Activated CD4-positive, alpha-beta T cell treated with anti-CD3 and anti-CD28 coated beads, Interleukin-2, amount 50 U/mL, for 48 hours (primary cell): ENCODE measurements at regions not wholly inside any gene's neighbourhood (a gene's known extent, or its start where the extent isn't known, plus 50 kb on each side); places are given as distances from the start of the nearest gene placed in this dataset.
"Not testable (repeated sequence)": the region's sequence is repeated elsewhere in the genome, so short reads cannot be mapped to it uniquely, and the experiment has no call there.

Source experiments
- DNase-seq, 2 experiments: peaks; one replicate each; pipeline ENCODE4 v3.0.0-alpha.2; 2020

DNA sequence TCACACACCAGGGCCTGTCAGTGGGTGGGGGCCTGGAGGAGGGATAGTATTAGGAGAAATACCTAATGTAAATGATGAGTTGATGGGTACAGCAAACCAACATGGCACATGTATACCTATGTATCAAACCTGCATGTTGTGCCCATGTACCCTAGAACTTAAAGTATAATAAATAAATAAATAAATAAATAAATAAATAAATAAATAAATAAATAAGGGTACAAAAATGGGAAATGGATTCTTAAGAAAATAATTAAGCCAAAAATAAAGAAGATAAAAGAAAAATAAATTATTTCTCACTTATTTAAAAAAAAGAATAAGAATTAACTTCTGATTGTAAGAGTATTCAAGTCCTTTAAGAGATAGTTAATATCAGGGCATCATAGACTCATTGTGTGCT is 117.3 kb upstream of the API5 start:
- DNase-seq, result not testable (repeated sequence)

DNA sequence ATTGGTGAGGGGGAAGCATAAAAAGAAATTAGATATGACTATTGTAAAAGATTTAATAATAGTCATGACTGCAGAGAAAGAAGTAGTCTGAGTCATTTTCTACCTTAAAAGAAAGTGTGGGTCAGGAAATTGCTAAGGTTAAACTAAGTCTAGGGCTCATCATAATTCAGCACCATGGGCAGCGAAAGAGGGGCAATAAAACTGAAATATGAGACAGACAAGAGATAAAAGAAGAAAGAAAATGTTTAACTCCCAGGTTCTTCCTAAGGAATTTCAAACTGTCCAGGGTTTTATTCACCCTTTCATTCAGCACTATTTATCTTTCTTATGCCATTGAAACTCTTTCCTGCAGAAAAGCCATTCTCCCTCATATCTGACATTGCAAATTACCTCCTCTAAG is 114.4 kb upstream of the API5 start:
- no peak for DNase-seq

DNA sequence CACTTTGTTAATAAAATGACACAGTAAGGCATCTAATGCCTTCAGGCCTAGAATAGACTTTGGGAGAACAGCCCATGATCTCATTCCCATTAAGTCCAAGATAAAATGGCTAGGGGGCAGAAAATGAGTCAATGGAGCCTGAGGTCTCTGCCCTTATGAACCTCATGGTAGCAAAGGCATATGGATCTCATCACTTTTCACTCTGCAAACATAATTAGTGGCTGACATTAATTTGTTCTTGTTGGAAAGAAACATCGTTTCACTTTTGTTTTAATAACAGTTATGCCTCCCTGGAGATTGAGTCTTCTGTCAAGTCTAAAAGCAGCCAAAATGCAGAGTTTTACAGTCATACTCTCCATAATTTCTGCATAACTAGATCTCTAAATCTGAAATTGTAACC is 111.8 kb upstream of the API5 start:
- no peak for DNase-seq

- DNase-seq, result no peak
These were observed 99.5 kb upstream of the API5 start for GRCh38 chr11:43212279-43212678.

- DNase-seq, result no peak
These were observed 97.3 kb upstream of the API5 start for GRCh38 chr11:43214471-43214870.

GRCh38 chr11:43217849-43218248 is 93.9 kb upstream of the API5 start:
- no peak for DNase-seq

DNA sequence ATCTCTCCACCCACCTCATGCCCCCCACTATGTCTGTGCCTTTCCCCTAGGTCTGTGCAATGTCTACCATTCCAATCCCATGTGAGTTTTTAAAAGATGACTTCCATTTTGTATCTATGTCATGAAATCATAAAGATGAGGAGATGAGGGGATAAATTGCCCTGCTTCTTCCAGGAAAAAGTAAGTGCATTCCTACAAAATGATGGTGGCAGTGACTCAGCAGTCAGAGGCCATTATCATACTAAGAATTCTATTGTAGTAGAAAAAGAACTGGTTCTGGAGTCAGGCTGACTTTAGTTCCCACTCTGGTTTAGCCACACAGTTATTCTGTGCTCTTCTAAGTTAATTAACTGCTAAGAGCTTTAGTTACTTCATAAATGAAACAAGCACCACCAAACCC is 89.6 kb upstream of the API5 start:
- no peak for DNase-seq

- DNase-seq, result no peak
These were observed 88.8 kb upstream of the API5 start for GRCh38 chr11:43223026-43223425.

DNA sequence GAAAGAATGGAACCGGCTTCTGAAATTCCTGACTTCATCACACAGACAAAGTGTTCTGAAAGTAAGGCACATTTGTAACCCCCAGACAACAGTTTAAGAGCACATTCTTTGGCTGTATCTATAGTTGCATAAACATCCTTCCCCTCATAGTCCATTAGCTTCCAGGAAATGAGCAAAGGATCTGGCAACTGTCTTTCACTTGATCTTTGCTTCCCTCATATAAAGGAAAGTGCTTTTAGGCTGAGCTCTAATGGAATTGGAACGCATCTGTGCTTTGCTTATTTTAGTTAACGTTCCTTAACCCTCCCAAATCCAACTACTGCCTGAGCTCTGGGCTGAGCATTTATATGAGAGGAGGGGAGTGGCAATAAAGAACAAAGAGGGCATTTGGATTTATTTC is 76.9 kb upstream of the API5 start:
- no peak for DNase-seq

DNA sequence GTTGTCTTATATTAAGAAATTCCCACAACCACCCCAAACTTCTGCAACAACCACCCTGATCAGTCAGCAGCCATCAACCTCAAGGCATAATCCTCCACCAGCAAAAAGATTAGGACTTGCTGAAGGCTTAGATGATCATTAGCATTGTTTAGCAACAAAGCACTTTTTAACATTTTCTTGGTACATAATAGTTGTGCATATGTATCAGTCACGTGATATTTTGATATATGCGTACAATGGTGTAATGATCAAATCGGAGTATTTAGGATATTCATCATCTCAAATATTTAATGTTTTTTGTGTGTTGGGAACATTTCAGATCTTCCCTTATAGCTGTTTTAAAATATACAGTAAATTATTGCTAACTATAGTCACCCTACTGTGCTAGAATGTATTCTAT is 73.5 kb upstream of the API5 start:
- no peak for DNase-seq

GRCh38 chr11:43239791-43240190 is 72.0 kb upstream of the API5 start:
- no peak for DNase-seq

GRCh38 chr11:43242401-43242800 is 69.4 kb upstream of the API5 start:
- DNase-seq, result no peak

DNA sequence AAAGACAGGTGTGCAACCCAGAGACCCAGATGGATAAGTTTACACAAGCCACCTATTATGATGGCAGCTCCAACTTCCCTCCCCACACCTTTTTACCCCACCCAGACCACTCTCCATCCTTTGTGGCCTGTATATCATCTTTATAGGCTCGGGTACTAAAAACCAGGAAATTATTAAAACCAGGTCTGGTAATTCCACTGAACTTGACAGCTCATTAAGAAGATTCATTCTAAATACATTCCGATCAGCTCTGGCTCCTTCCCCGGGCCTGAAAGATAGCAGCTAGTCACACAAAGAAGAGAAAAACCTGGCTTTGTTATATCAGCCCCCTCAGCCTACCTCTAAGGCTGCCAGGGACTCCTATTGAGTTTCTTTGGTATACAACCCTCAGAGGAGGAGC is 67.9 kb upstream of the API5 start:
- DNase-seq, result no peak

DNA sequence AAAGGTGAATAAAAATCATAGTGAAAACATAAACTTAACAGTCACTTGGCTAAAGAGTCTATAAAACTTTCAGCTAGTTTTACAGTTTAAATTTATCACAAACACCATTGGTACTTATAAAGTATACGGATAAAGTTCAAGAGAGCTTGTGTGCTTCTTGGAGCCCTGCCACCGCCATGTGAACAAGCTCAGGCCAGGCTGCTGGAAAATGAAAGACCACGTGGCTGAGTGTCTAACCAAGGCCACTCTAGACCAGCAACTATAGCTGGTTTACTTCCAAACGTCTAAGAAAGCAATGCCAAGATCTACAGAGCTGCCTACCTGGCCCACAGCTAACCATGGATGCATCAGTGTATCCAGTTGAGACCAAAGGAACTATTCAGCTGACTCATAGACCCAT is 66.3 kb upstream of the API5 start:
- DNase-seq, result no peak

- DNase-seq, result no peak
These were observed 61.5 kb upstream of the API5 start for GRCh38 chr11:43250309-43250708.

- no peak for DNase-seq
These were observed 50.0 kb upstream of the API5 start for GRCh38 chr11:43261775-43262174.
